Small intestine (tissue), 7 donors: ENCODE measurements at regions not wholly inside any gene's neighbourhood (a gene's known extent, or its start where the extent isn't known, plus 50 kb on each side); places are given as distances from the start of the nearest gene placed in this dataset.

Experiments
- DNase-seq, 2 donors: peaks; one replicate each; pipeline versions ENCODE4 v3.0.0 to v3.0.0-alpha.2; 2013
- FAIRE-seq: peaks from 2 replicates; lab custom pipeline; 2012; peaks lifted over from hg19 to GRCh38; lab: Jason Lieb, UNC
- H3K27ac ChIP-seq, 3 donors: one replicate each; pipeline ENCODE4 v1.5.1; 2013; ENCODE audit warnings: low read length in 2 of 3, mild to moderate bottlenecking in 2 of 3, control low read depth in 1 of 3, inconsistent platforms in 1 of 3, low read depth in 1 of 3, moderate library complexity in 1 of 3
- H3K27me3 ChIP-seq, 3 donors: one replicate each; pipeline ENCODE4 v1.6.1; 2013; ENCODE audit warnings: low read length in 3 of 3, inconsistent platforms in 1 of 3; ENCODE audit not compliant: control insufficient read depth in 3 of 3, insufficient read depth in 3 of 3
- H3K36me3 ChIP-seq, 3 donors: one replicate each; pipeline ENCODE4 v1.6.1; 2013; ENCODE audit warnings: low read length in 3 of 3, inconsistent platforms in 1 of 3, low read depth in 1 of 3, mild to moderate bottlenecking in 1 of 3, moderate library complexity in 1 of 3; ENCODE audit not compliant: control insufficient read depth in 3 of 3, insufficient read depth in 2 of 3
- H3K4me1 ChIP-seq, 3 donors: one replicate each; pipeline ENCODE4 v1.6.1; 2013; ENCODE audit warnings: low read length in 2 of 3, inconsistent platforms in 1 of 3, low read depth in 1 of 3, mild to moderate bottlenecking in 1 of 3, moderate library complexity in 1 of 3; ENCODE audit not compliant: control insufficient read depth in 3 of 3, insufficient read depth in 2 of 3
- H3K4me3 ChIP-seq, 3 donors: one replicate each; pipeline ENCODE4 v1.5.1; 2013; ENCODE audit warnings: low read length in 3 of 3, control low read depth in 1 of 3, inconsistent platforms in 1 of 3, low read depth in 1 of 3, mild to moderate bottlenecking in 1 of 3, moderate library complexity in 1 of 3
- H3K9me3 ChIP-seq, 2 donors: one replicate each; pipeline ENCODE4 v1.6.1; 2013; ENCODE audit warnings: low read depth in 1 of 2, low read length in 1 of 2; ENCODE audit not compliant: control insufficient read depth in 2 of 2, insufficient read depth in 1 of 2
- WGBS, 3 donors: extraction: QIAGEN DNeasy Blood & Tissue Kit; methylation state at CpG; one replicate each; pipeline ENCODE4 v1.1.7; 2013; 5-methylcytosine and 5-hydroxymethylcytosine counted together
- donor health status: healthy with polysubstance abuse.
- donor health status: control.
- donor health status: control.
- donor health status: Bipolar disorder and iron deficiency.
- donor health status: healthy.

- WGBS, 3 donors, result 79 to 84% (median 84%) methylated on average over 1 of the region's 1 CpG
- no peaks in the 10 kb centered on the region for H3K27me3 ChIP-seq
- H3K4me3 ChIP-seq, result no peak overlapping the region
- no peaks in the 10 kb centered on the region for H3K36me3 ChIP-seq
- H3K9me3 ChIP-seq, result no peaks in the 10 kb centered on the region
- H3K27ac ChIP-seq, result no peak overlapping the region
- no peak for FAIRE-seq
- no peaks in the 10 kb centered on the region for H3K4me1 ChIP-seq
- DNase-seq, result no peak
These were observed 204.2 kb upstream of the CAMK1G start for GRCh38 chr1:209379280-209379679.

GRCh38 chr1:209380420-209380819 lies 203.1 kb upstream of the CAMK1G start:
- Histone ChIP-seq H3K4me3 (no peak overlapping the region), H3K4me1 (no peaks in the 10 kb centered on the region), H3K27ac (no peak overlapping the region), H3K27me3 (no peaks in the 10 kb centered on the region), H3K9me3 (no peaks in the 10 kb centered on the region), H3K36me3 (no peaks in the 10 kb centered on the region)
- no peak for FAIRE-seq
- no peak for DNase-seq
- WGBS, 3 donors, result 74 to 82% (median 80%) methylated on average over 1 of the region's 1 CpG

GRCh38 chr1:209382231-209383100 lies 201.0 kb upstream of the CAMK1G start:
- Histone ChIP-seq H3K27ac (no peak overlapping the region), H3K9me3 (no peaks in the 10 kb centered on the region), H3K4me1 (no peaks in the 10 kb centered on the region), H3K4me3 (no peak overlapping the region), H3K27me3 (no peaks in the 10 kb centered on the region), H3K36me3 (no peaks in the 10 kb centered on the region)
- FAIRE-seq (no peak), DNase-seq (no peak)
- WGBS, 3 donors, result 47 to 61% (median 50%) methylated on average over 3 of the region's 3 CpGs

GRCh38 chr1:209383422-209383821 lies 200.1 kb upstream of the CAMK1G start:
- Histone ChIP-seq H3K9me3 (no peaks in the 10 kb centered on the region), H3K4me1 (no peaks in the 10 kb centered on the region), H3K36me3 (no peaks in the 10 kb centered on the region), H3K27ac (no peak overlapping the region), H3K4me3 (no peak overlapping the region), H3K27me3 (no peaks in the 10 kb centered on the region)
- DNase-seq, result no peak
- no peak for FAIRE-seq
- WGBS, 3 donors, result 89 to 94% (median 91%) methylated on average over 4 of the region's 4 CpGs

- Histone ChIP-seq H3K36me3 (no peaks in the 10 kb centered on the region), H3K27me3 (no peaks in the 10 kb centered on the region), H3K27ac (no peak overlapping the region), H3K4me1 (no peaks in the 10 kb centered on the region), H3K9me3 (no peaks in the 10 kb centered on the region), H3K4me3 (no peak overlapping the region)
- DNase-seq, result no peak
- 76 to 78% (median 76%) methylated on average over 5 of the region's 5 CpGs for WGBS, 3 donors
- no peak for FAIRE-seq
These were observed 199.4 kb upstream of the CAMK1G start for GRCh38 chr1:209383907-209384709.

GRCh38 chr1:209384710-209385550 lies 198.6 kb upstream of the CAMK1G start:
- 79 to 89% (median 89%) methylated on average over 2 of the region's 2 CpGs for WGBS, 3 donors
- Histone ChIP-seq H3K4me3 (no peak overlapping the region), H3K9me3 (no peaks in the 10 kb centered on the region), H3K4me1 (no peaks in the 10 kb centered on the region), H3K36me3 (no peaks in the 10 kb centered on the region), H3K27me3 (no peaks in the 10 kb centered on the region), H3K27ac (no peak overlapping the region)
- DNase-seq, result no peak
- no peak for FAIRE-seq

GRCh38 chr1:209386156-209386555 lies 197.4 kb upstream of the CAMK1G start:
- Histone ChIP-seq H3K9me3 (no peaks in the 10 kb centered on the region), H3K27ac (no peak overlapping the region), H3K36me3 (no peaks in the 10 kb centered on the region), H3K4me3 (no peak overlapping the region), H3K4me1 (no peaks in the 10 kb centered on the region), H3K27me3 (no peaks in the 10 kb centered on the region)
- 72 to 86% (median 74%) methylated on average over 2 of the region's 2 CpGs for WGBS, 3 donors
- no peak for FAIRE-seq
- DNase-seq, result no peak
